HepG2 (cell line): ENCODE measurements at regions not wholly inside any gene's neighbourhood (a gene's known extent, or its start where the extent isn't known, plus 50 kb on each side); places are given as distances from the start of the nearest gene placed in this dataset.
A peak's percentile ranks its signal among the peaks of the same experiment; 100 is the strongest.

Experiments
- ATAC-seq: fragments of 200-7000 bp; cut with Tn5 transposase; 3 replicates; pipeline ENCODE4 v1.9.1; 2020; ENCODE audit warnings: mild to moderate bottlenecking, moderate library complexity
- BruUV-seq: library from RNA; stranded (reverse); fragments of 400-500 nt; replicated peaks from 2 replicates; lab custom pipeline; 2021; lab: Mats Ljungman, UMichigan
- CTCF ChIA-PET: fragments of 300-600 bp; formaldehyde crosslinking; extraction: SDS; loops from one replicate; lab custom pipeline; 2021; ENCODE audit warnings: low total read pairs, inconsistent platforms, low intra/inter-chr PET ratio; lab: Yijun Ruan, JAX
- POLR2A ChIA-PET: fragments of 350-600 bp; sonication (Branson Sonifier 250); formaldehyde crosslinking; loops from one replicate; lab custom pipeline; 2020; ENCODE audit warnings: antibody characterized with exemption, inconsistent platforms; lab: Yijun Ruan, JAX
- DNase-seq: peaks from one replicate; pipeline ENCODE4 v3.0.0-alpha.2; 2015; ENCODE audit warnings: low spot score
- FAIRE-seq: peaks from 3 replicates; lab custom pipeline; 2011; peaks lifted over from hg19 to GRCh38; lab: Jason Lieb, UNC
- H2AFZ ChIP-seq: one replicate; pipeline ENCODE4 v1.6.1; 2011; ENCODE audit warnings: low read length, inconsistent platforms
- H3K27ac ChIP-seq: fragments of 300-600 bp; 3 replicates; pipeline ENCODE4 v1.8.0; 2011; ENCODE audit warnings: mixed run types, mild to moderate bottlenecking, mixed read lengths, low read length, inconsistent platforms; ENCODE audit not compliant: insufficient read depth; ENCODE audit errors: extremely low read length
- H3K27me3 ChIP-seq, 2 experiments: fragments of 200-600 bp in 1 of 2; 2 replicates in 1 of 2; 3 replicates in 1 of 2; pipeline versions ENCODE4 v1.6.0 to v1.8.0; 2011; ENCODE audit warnings: low read length in 2 of 2, mild to moderate bottlenecking in 2 of 2, moderate library complexity in 2 of 2, inconsistent platforms in 1 of 2; ENCODE audit not compliant: insufficient read depth in 2 of 2, control insufficient read depth in 1 of 2
- H3K36me3 ChIP-seq, 2 experiments: fragments of 200-600 bp in 1 of 2; replicated peaks in 1 of 2; 2 replicates in 1 of 2; 3 replicates in 1 of 2; pipeline versions ENCODE4 v1.5.1 to v1.8.0; 2011; ENCODE audit warnings: low read length in 2 of 2, inconsistent platforms in 1 of 2; ENCODE audit not compliant: insufficient read depth in 2 of 2, control insufficient read depth in 1 of 2
- H3K4me1 ChIP-seq: 2 replicates; pipeline ENCODE4 v1.5.1; 2012; ENCODE audit warnings: low read length, inconsistent platforms; ENCODE audit not compliant: insufficient read depth
- H3K4me2 ChIP-seq: 2 replicates; pipeline ENCODE4 v1.6.0; 2011; ENCODE audit warnings: low read depth, low read length, inconsistent platforms
- H3K4me3 ChIP-seq, 3 experiments: fragments of 200-600 bp in 1 of 3; sonication (generic), shearing (Covaris generic) in 1 of 3; replicated peaks in 1 of 3; 2 replicates each; pipeline ENCODE4 v1.5.1; 2011 to 2016; ENCODE audit warnings: low read length in 3 of 3, inconsistent platforms in 2 of 3, low read depth in 2 of 3, mild to moderate bottlenecking in 2 of 3, control low read depth in 1 of 3, mixed read lengths in 1 of 3; ENCODE audit not compliant: insufficient read depth in 1 of 3
- H3K79me2 ChIP-seq: one replicate; pipeline ENCODE4 v1.6.1; 2011; ENCODE audit warnings: low read length, inconsistent platforms; ENCODE audit not compliant: insufficient read depth
- H3K9ac ChIP-seq: 2 replicates; pipeline ENCODE4 v1.6.0; 2011; ENCODE audit warnings: mild to moderate bottlenecking, low read depth, low read length, inconsistent platforms; ENCODE audit not compliant: insufficient read depth
- H3K9me3 ChIP-seq: 2 replicates; pipeline ENCODE4 v1.5.1; 2012; ENCODE audit warnings: mild to moderate bottlenecking, low read length
- H4K20me1 ChIP-seq: 2 replicates; pipeline ENCODE4 v1.6.0; 2011; ENCODE audit warnings: inconsistent platforms, mild to moderate bottlenecking, low read length, moderate library complexity; ENCODE audit not compliant: insufficient read depth
- ATF7 ChIP-seq, 2 experiments: fragments of 450-650 bp in 1 of 2; sonication (generic) in 1 of 2; formaldehyde crosslinking in 1 of 2; IDR thresholded peaks; 2 replicates each; pipeline versions ENCODE4 v1.4.0 to v1.6.1; 2016 to 2020; ENCODE audit warnings: antibody characterized with exemption in 1 of 2, mild to moderate bottlenecking in 1 of 2, missing genetic modification reagents in 1 of 2
- CCAR2 ChIP-seq: fragments of 200-400 bp; formaldehyde crosslinking; optimal IDR thresholded peaks from 2 replicates; pipeline ENCODE3; 2018; ENCODE audit warnings: low read depth, mild to moderate bottlenecking, low read length, moderate library complexity
- CEBPB ChIP-seq: IDR thresholded peaks from 2 replicates; pipeline ENCODE4 v1.6.1; 2011; ENCODE audit warnings: low read depth, low read length, improper control_type of control experiment, borderline replicate concordance
- FOSL2 ChIP-seq: sonication (generic); formaldehyde crosslinking; IDR thresholded peaks from 2 replicates; pipeline ENCODE4 v1.4.0; 2020; ENCODE audit warnings: missing genetic modification reagents
- ZNF292 ChIP-seq: sonication (generic); formaldehyde crosslinking; IDR thresholded peaks from 2 replicates; pipeline ENCODE4 v1.8.1; 2022; ENCODE audit warnings: mild to moderate bottlenecking, low read depth, missing genetic modification reagents, borderline replicate concordance
- ZNF333 ChIP-seq: sonication (generic); formaldehyde crosslinking; IDR thresholded peaks from 2 replicates; pipeline ENCODE4 v1.4.0; 2020; ENCODE audit warnings: mild to moderate bottlenecking, missing genetic modification reagents, borderline replicate concordance
- WGBS: methylation state at CpG from one replicate; pipeline ENCODE4 v1.1.6; 2017; ENCODE audit warnings: low lambda C conversion rate; 5-methylcytosine and 5-hydroxymethylcytosine counted together
- in situ Hi-C: cut with HindIII; loops from 2 replicates; pipeline ENCODE4 v1.10.0; 2017; ENCODE audit warnings: low pct_unique_long_range_greater_than_20kb; ENCODE audit not compliant: extremely low pct_ligation_motif_present
- intact Hi-C: fragments of 100-400 bp; cut with micrococcal nuclease; formaldehyde crosslinking; loops from one replicate; pipeline ENCODE4 v1.10.0; 2022; ENCODE audit not compliant: unreplicated experiment

GRCh38 chr1:232423591-232423990 is 206.3 kb downstream of the SIPA1L2 start:
- no peak overlapping the region for H3K4me2 ChIP-seq
- peak; percentile 61; the same call in 1 of the 2 replicates for TF ChIP-seq ATF7 (IDR thresholded peaks at IDR 0.05)
- no peak for TF ChIP-seq ATF7 (CRISPR knock-in tag; IDR thresholded peaks at IDR 0.05)
- TF ChIP-seq ZNF333 (CRISPR knock-in tag) = no peak
- TF ChIP-seq CCAR2 = no peak
- TF ChIP-seq CEBPB = 0 out of 2 replicates have a peak, but pooled peaks have one; percentile 7
- TF ChIP-seq, all 625 proteins: peak for 2
- H3K36me3 ChIP-seq = no peaks in the 10 kb centered on the region
- H3K9me3 ChIP-seq = no peaks in the 10 kb centered on the region
- BruUV-seq = no TSS peak
- no peak overlapping the region for H3K9ac ChIP-seq
- WGBS = 4% methylated on average over 3 of the region's 3 CpGs
- in situ Hi-C loops = no loop called here
- no peak for DNase-seq
- intact Hi-C loops = no loop called here
- H3K4me1 ChIP-seq = no peaks in the 10 kb centered on the region
- no peak overlapping the region for H3K4me3 ChIP-seq
- no peaks in the 10 kb centered on the region for H4K20me1 ChIP-seq
- 0 out of 5 replicates have a peak, but pooled peaks cover 0 to 1% of the 10 kb centered on the region in 2 experiments for H3K27me3 ChIP-seq
- no peak overlapping the region for H2AFZ ChIP-seq
- ChIA-PET POLR2A (no interaction called here), CTCF (no interaction called here)
- FAIRE-seq = no peak
- no peaks in the 10 kb centered on the region for H3K79me2 ChIP-seq
- H3K27ac ChIP-seq = no peak overlapping the region
- no peak for ATAC-seq

GRCh38 chr1:232422898-232423297 is 207.0 kb downstream of the SIPA1L2 start:
- no TSS peak for BruUV-seq
- no peak overlapping the region for H2AFZ ChIP-seq
- no peaks in the 10 kb centered on the region for H3K36me3 ChIP-seq
- ATAC-seq = no peak
- intact Hi-C loops = no loop called here
- H3K9me3 ChIP-seq = no peaks in the 10 kb centered on the region
- TF ChIP-seq FOSL2 (CRISPR knock-in tag) (peak; percentile 49; the same call in 1 of the 2 replicates), ZNF292 (CRISPR knock-in tag) (no peak)
- no peak overlapping the region for H3K4me2 ChIP-seq
- no peaks in the 10 kb centered on the region for H3K79me2 ChIP-seq
- no peaks in the 10 kb centered on the region for H4K20me1 ChIP-seq
- H3K4me1 ChIP-seq = no peaks in the 10 kb centered on the region
- no peak overlapping the region for H3K4me3 ChIP-seq
- WGBS = 23% methylated on average over 8 of the region's 8 CpGs
- no peak for DNase-seq
- H3K27me3 ChIP-seq = peaks cover 1 to 6% of the 10 kb centered on the region in 2 experiments; a peak in 1 of 5 replicates
- H3K27ac ChIP-seq = no peak overlapping the region
- POLR2A ChIA-PET = no interaction called here
- in situ Hi-C loops = no loop called here
- CTCF ChIA-PET = no interaction called here
- no peak overlapping the region for H3K9ac ChIP-seq
- no peak for FAIRE-seq
